IPS-15b (cell line): ENCODE measurements at regions not wholly inside any gene's neighbourhood (a gene's known extent, or its start where the extent isn't known, plus 50 kb on each side); places are given as distances from the start of the nearest gene placed in this dataset.

Source experiments
- H3K27me3 ChIP-seq: one replicate; pipeline ENCODE4 v1.6.1; 2013; ENCODE audit warnings: low read length; ENCODE audit not compliant: control insufficient read depth, insufficient read depth
- H3K36me3 ChIP-seq: one replicate; pipeline ENCODE4 v1.6.1; 2013; ENCODE audit warnings: low read length; ENCODE audit not compliant: control insufficient read depth, insufficient read depth
- H3K4me1 ChIP-seq: one replicate; pipeline ENCODE4 v1.6.1; 2013; ENCODE audit warnings: mild to moderate bottlenecking, low read length; ENCODE audit not compliant: control insufficient read depth, insufficient read depth
- H3K4me3 ChIP-seq: one replicate; pipeline ENCODE4 v1.5.1; 2013; ENCODE audit warnings: low read depth, low read length
- H3K9ac ChIP-seq: one replicate; pipeline ENCODE4 v1.6.1; 2013; ENCODE audit warnings: low read depth, mild to moderate bottlenecking, low read length
- H3K9me3 ChIP-seq: one replicate; pipeline ENCODE4 v1.6.1; 2013; ENCODE audit warnings: mild to moderate bottlenecking, low read length; ENCODE audit not compliant: control insufficient read depth, insufficient read depth

GRCh38 chr20:59421920-59422637, 121.7 kb downstream of the EDN3 start:
- no peak overlapping the region for H3K4me3 ChIP-seq
- H3K9ac ChIP-seq = no peak overlapping the region
- H3K36me3 ChIP-seq = no peaks in the 10 kb centered on the region
- no peaks in the 10 kb centered on the region for H3K27me3 ChIP-seq
- no peaks in the 10 kb centered on the region for H3K9me3 ChIP-seq
- H3K4me1 ChIP-seq = no peaks in the 10 kb centered on the region

GRCh38 chr20:59422872-59423544, 122.6 kb downstream of the EDN3 start:
- H3K4me1 ChIP-seq = no peaks in the 10 kb centered on the region
- no peak overlapping the region for H3K9ac ChIP-seq
- no peak overlapping the region for H3K4me3 ChIP-seq
- no peaks in the 10 kb centered on the region for H3K36me3 ChIP-seq
- no peaks in the 10 kb centered on the region for H3K9me3 ChIP-seq
- no peaks in the 10 kb centered on the region for H3K27me3 ChIP-seq

GRCh38 chr20:59424976-59425375, 124.6 kb downstream of the EDN3 start:
- Histone ChIP-seq H3K27me3 (no peaks in the 10 kb centered on the region), H3K9me3 (no peaks in the 10 kb centered on the region), H3K4me3 (no peak overlapping the region), H3K4me1 (no peaks in the 10 kb centered on the region), H3K9ac (no peak overlapping the region), H3K36me3 (no peaks in the 10 kb centered on the region)

GRCh38 chr20:59425572-59425971, 125.2 kb downstream of the EDN3 start:
- no peaks in the 10 kb centered on the region for H3K27me3 ChIP-seq
- no peaks in the 10 kb centered on the region for H3K36me3 ChIP-seq
- H3K4me1 ChIP-seq = no peaks in the 10 kb centered on the region
- no peak overlapping the region for H3K4me3 ChIP-seq
- no peak overlapping the region for H3K9ac ChIP-seq
- no peaks in the 10 kb centered on the region for H3K9me3 ChIP-seq

DNA sequence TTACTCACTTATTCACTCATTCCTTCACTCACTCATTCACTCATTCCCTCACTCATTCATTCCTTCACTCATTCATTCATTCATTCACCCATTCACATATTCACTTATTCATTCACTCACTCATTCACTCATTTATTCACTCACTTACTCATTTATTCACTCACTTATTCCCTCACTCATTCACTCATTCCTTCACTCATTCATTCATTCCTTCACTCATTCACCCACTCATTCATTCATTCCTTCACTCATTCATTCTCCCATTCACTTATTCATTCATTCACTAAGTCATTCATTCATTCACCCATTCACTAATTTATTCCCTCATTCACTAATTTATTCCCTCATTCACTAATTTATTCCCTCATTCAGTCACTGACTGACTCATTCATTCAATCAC, 127.6 kb downstream of the EDN3 start:
- H3K36me3 ChIP-seq = no peaks in the 10 kb centered on the region
- no peak overlapping the region for H3K9ac ChIP-seq
- H3K4me3 ChIP-seq = no peak overlapping the region
- H3K9me3 ChIP-seq = no peaks in the 10 kb centered on the region
- H3K4me1 ChIP-seq = no peaks in the 10 kb centered on the region
- no peaks in the 10 kb centered on the region for H3K27me3 ChIP-seq

DNA sequence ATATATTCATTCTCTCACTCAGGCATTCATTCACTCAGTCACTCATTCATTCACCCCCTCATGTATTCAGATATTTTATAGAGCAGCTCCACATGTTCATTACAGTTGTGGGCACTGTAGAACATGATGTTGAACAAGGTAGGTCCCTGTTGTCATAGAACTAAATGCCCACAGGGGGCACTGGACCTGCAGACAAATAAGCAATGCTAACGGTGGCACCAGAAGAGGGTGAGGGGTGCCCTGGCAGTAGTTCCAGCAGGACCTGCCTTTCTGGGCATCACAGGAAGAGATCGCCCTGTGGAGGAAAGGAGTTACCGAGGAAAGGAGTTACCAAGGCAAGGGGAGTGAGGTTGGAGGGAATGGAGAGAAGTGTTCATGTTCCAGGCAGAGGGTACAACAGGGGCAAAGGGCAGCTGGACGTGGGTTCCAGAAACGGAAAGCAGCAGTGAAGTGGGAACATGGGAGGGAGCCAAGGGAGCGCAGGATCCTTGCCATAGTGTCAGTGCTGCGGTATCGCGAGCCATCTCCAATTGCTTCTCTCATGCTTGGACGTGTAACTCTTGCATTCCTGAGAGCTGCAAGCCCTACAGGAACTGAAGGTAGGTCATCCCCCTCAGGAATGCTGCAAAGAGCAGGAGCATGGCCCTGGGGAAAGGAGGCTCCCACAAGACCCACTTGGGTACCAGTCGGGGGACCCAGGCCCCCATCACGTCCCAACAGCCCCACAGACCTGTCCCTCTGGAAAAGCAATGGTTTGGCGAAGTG, 128.2 kb downstream of the EDN3 start:
- no peaks in the 10 kb centered on the region for H3K4me1 ChIP-seq
- no peak overlapping the region for H3K4me3 ChIP-seq
- H3K27me3 ChIP-seq = no peaks in the 10 kb centered on the region
- H3K9ac ChIP-seq = no peak overlapping the region
- H3K36me3 ChIP-seq = no peaks in the 10 kb centered on the region
- H3K9me3 ChIP-seq = no peaks in the 10 kb centered on the region

GRCh38 chr20:59429396-59429795, 129.0 kb downstream of the EDN3 start:
- Histone ChIP-seq H3K27me3 (no peaks in the 10 kb centered on the region), H3K9ac (no peak overlapping the region), H3K9me3 (no peaks in the 10 kb centered on the region), H3K36me3 (no peaks in the 10 kb centered on the region), H3K4me3 (no peak overlapping the region), H3K4me1 (no peaks in the 10 kb centered on the region)

DNA sequence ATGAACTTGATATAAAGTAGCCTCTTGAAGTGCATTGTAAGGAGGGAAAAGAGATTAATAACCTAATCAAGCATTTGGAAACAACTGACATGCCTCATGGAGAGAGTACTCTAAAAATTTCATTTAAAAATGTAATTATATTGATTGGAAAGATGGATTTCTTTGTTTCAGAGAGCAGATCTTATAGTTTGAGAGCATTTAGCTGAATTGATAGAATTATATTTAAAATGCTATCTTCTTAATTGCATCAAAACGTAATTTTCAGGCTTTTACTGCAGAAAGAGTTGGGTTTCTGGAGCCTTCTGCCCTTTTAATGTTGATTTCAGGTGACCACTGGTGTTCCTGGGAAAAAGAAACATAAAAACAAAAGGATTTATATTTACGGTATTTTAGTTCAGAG, 130.6 kb downstream of the EDN3 start:
- Histone ChIP-seq H3K9me3 (no peaks in the 10 kb centered on the region), H3K36me3 (no peaks in the 10 kb centered on the region), H3K27me3 (no peaks in the 10 kb centered on the region), H3K4me3 (no peak overlapping the region), H3K9ac (no peak overlapping the region), H3K4me1 (no peaks in the 10 kb centered on the region)

DNA sequence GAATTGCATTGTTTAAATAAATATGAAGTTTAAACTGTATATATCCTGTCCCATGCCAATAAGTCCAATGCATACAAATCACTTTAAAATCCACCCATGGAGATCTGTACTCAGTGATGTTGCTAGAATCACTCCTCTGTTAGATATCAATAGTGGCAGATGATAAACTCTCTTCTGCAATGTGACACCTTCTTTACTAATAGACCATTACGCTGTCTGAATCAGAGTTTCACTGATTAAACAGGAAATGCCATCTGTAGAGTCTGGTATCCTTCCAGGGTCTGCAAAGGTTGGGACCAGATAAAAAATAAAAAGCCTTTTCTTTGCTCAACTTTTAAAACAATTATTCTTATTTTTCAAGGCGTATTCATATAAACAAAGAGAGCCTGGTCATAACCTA, 134.5 kb downstream of the EDN3 start:
- no peak overlapping the region for H3K4me3 ChIP-seq
- H3K9ac ChIP-seq = no peak overlapping the region
- no peaks in the 10 kb centered on the region for H3K27me3 ChIP-seq
- H3K9me3 ChIP-seq = no peaks in the 10 kb centered on the region
- no peaks in the 10 kb centered on the region for H3K4me1 ChIP-seq
- H3K36me3 ChIP-seq = no peaks in the 10 kb centered on the region

DNA sequence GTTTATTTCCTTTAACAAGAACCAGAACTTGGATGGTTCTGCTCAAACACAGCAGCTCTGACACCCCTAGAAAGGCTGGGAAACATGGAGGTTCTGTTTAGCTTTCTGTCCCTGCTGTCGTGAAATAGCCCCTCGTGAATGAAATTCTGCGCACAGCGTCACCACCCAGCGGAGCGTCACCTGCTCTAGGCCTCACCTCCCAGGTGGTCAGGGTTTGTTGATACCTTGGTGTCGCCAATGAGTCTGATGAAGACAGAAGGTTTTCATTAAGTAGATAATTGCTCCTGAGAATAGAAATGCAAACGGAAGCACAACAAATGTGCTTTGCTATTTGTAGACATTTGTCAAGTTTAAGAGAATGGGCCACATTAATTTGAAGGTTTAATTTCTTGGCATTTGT, 135.1 kb downstream of the EDN3 start:
- Histone ChIP-seq H3K4me3 (no peak overlapping the region), H3K36me3 (no peaks in the 10 kb centered on the region), H3K27me3 (no peaks in the 10 kb centered on the region), H3K9me3 (no peaks in the 10 kb centered on the region), H3K4me1 (no peaks in the 10 kb centered on the region), H3K9ac (no peak overlapping the region)

GRCh38 chr20:59437601-59438031, 137.2 kb downstream of the EDN3 start:
- no peaks in the 10 kb centered on the region for H3K27me3 ChIP-seq
- no peak overlapping the region for H3K4me3 ChIP-seq
- H3K4me1 ChIP-seq = no peaks in the 10 kb centered on the region
- H3K9me3 ChIP-seq = no peaks in the 10 kb centered on the region
- H3K9ac ChIP-seq = no peak overlapping the region
- no peaks in the 10 kb centered on the region for H3K36me3 ChIP-seq

GRCh38 chr20:59438201-59438600, 137.8 kb downstream of the EDN3 start:
- Histone ChIP-seq H3K36me3 (no peaks in the 10 kb centered on the region), H3K9me3 (no peaks in the 10 kb centered on the region), H3K4me1 (no peaks in the 10 kb centered on the region), H3K4me3 (no peak overlapping the region), H3K9ac (no peak overlapping the region), H3K27me3 (no peaks in the 10 kb centered on the region)
